Thyroid gland (tissue), 4 donors: ENCODE measurements at regions not wholly inside any gene's neighbourhood (a gene's known extent, or its start where the extent isn't known, plus 50 kb on each side); places are given as distances from the start of the nearest gene placed in this dataset.

Experiments
- DNase-seq, 2 donors: peaks; one replicate each; pipeline ENCODE4 v3.0.0-alpha.2; 2019
- H3K27ac ChIP-seq, 3 donors: fragments of 200-600 bp; sonication (generic); 1 replicate in 2 of 3; 2 replicates in 1 of 3; pipeline ENCODE4 v1.5.1; 2016 to 2019; ENCODE audit warnings: mild to moderate bottlenecking in 1 of 3, moderate library complexity in 1 of 3
- H3K27me3 ChIP-seq: fragments of 200-600 bp; sonication (generic); one replicate; pipeline ENCODE4 v1.5.1; 2019
- H3K36me3 ChIP-seq, 2 donors: fragments of 200-600 bp; sonication (generic); one replicate each; pipeline ENCODE4 v1.5.1; 2016 to 2019
- H3K4me1 ChIP-seq, 2 donors: fragments of 200-600 bp; sonication (generic); one replicate each; pipeline ENCODE4 v1.5.1; 2017 to 2019
- H3K4me3 ChIP-seq, 3 donors: fragments of 200-600 bp; sonication (generic); replicated peaks in 1 of 3; 1 replicate in 2 of 3; 2 replicates in 1 of 3; pipeline ENCODE4 v1.5.1; 2016; ENCODE audit warnings: mild to moderate bottlenecking in 1 of 3
- H3K9me3 ChIP-seq: fragments of 200-600 bp; sonication (generic); one replicate; pipeline ENCODE4 v1.5.1; 2017
- POLR2A ChIP-seq, 2 donors: fragments of 450-650 bp; IDR thresholded peaks; one replicate each; pipeline ENCODE4 v1.6.1; 2017; ENCODE audit warnings: antibody characterized with exemption in 2 of 2, mild to moderate bottlenecking in 2 of 2, moderate library complexity in 1 of 2
- WGBS, 2 donors: methylation state at CpG; one replicate each; pipeline ENCODE4 v1.1.5; 2017; 5-methylcytosine and 5-hydroxymethylcytosine counted together
- intact Hi-C: fragments of 100-400 bp; cut with DNase I; formaldehyde crosslinking; loops from one replicate; pipeline ENCODE4 v1.15.1; 2023
- TF ChIP-seq, protein P1 (sequence below), 6 experiments: fragments of 200-600 bp in 3 of 6; fragments of 450-650 bp in 3 of 6; sonication (generic) in 3 of 6; IDR thresholded peaks; one replicate each; pipeline ENCODE4 v1.5.1; 2016 to 2019; ENCODE audit warnings: antibody characterized with exemption in 6 of 6, mild to moderate bottlenecking in 2 of 6, inconsistent platforms in 1 of 6, moderate library complexity in 1 of 6

DNA sequence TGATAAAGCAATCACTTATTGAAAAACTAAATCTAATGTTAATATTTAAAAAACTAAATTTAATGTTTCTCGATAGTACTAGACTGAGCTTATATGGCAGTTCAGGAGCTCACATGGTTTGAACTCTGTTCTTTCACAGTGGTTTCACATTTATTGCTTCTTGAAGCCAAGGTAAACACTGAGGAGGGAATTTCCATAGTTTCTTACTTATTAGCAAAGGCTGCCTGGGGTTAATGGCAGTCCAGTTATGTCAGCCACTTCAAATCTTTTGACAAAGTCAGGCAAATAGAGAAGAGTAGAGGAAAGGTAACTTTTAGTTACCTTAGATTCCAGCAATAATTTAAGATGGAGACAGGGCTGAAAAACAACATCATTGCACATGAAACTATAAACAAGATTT lies 831.5 kb downstream of the ROBO2 start:
- no peaks in the 10 kb centered on the region for H3K9me3 ChIP-seq
- no peaks in the 10 kb centered on the region for H3K36me3 ChIP-seq
- TF ChIP-seq POLR2A (IDR thresholded peaks at IDR 0.05) = no peak
- TF ChIP-seq, protein P1, sequence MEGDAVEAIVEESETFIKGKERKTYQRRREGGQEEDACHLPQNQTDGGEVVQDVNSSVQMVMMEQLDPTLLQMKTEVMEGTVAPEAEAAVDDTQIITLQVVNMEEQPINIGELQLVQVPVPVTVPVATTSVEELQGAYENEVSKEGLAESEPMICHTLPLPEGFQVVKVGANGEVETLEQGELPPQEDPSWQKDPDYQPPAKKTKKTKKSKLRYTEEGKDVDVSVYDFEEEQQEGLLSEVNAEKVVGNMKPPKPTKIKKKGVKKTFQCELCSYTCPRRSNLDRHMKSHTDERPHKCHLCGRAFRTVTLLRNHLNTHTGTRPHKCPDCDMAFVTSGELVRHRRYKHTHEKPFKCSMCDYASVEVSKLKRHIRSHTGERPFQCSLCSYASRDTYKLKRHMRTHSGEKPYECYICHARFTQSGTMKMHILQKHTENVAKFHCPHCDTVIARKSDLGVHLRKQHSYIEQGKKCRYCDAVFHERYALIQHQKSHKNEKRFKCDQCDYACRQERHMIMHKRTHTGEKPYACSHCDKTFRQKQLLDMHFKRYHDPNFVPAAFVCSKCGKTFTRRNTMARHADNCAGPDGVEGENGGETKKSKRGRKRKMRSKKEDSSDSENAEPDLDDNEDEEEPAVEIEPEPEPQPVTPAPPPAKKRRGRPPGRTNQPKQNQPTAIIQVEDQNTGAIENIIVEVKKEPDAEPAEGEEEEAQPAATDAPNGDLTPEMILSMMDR (IDR thresholded peaks at IDR 0.05) = no peak
- H3K27ac ChIP-seq = no peak overlapping the region
- no peaks in the 10 kb centered on the region for H3K4me1 ChIP-seq
- H3K27me3 ChIP-seq = no peaks in the 10 kb centered on the region
- intact Hi-C loops = no loop called here
- H3K4me3 ChIP-seq = no peak overlapping the region
- DNase-seq = no peak
- 96 to 100% methylated on average over 1 of the region's 1 CpG for WGBS, 2 donors

DNA sequence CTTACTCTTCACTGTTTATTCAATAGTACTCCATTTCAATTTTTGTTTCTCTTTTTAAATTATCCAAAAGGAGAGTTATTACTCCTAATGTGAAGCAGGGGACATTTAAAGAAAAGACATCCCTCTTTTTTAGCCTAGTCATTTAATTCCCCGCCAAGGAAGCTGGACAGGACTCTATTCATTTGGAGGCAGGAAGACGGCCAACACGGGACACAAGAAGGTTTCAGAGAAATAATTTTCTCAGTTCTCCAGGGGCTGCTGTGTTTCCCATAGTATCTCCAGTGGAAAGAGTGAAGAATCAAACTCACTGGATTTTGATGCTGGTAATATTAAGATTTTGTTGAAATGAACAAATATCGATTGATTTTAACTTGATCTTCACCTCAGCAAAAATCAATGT lies 833.7 kb downstream of the ROBO2 start:
- TF ChIP-seq, protein P1 (IDR thresholded peaks at IDR 0.05) = no peak
- no peak for TF ChIP-seq POLR2A (IDR thresholded peaks at IDR 0.05)
- intact Hi-C loops = no loop called here
- no peak overlapping the region for H3K4me3 ChIP-seq
- no peaks in the 10 kb centered on the region for H3K36me3 ChIP-seq
- WGBS, 2 donors = 76 to 78% methylated on average over 4 of the region's 4 CpGs
- no peak overlapping the region for H3K27ac ChIP-seq
- no peaks in the 10 kb centered on the region for H3K27me3 ChIP-seq
- no peaks in the 10 kb centered on the region for H3K4me1 ChIP-seq
- H3K9me3 ChIP-seq = no peaks in the 10 kb centered on the region
- DNase-seq = no peak

DNA sequence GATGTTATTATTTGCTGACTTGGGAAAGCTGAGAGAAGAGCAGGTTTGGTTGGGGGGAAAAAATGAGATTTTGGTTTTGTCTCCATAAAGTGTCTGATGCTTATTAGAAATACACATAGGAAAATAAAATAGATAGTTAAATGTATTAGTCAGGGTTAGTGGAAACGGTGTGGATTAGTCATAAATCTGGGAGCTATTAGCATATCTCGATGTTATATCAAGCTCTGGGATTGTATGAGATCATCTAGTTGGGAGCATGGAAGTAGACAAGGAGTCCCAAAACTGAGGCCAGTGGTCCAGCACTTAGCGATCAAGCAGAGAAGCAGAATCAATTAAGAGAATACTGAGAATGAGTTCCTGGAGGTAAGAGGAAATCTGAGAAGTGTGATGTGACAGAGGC lies 845.5 kb downstream of the ROBO2 start:
- WGBS, 2 donors = 88 to 91% methylated on average over 3 of the region's 3 CpGs
- DNase-seq = no peak
- Histone ChIP-seq H3K27ac (no peak overlapping the region), H3K4me3 (no peak overlapping the region), H3K36me3 (no peaks in the 10 kb centered on the region), H3K4me1 (no peaks in the 10 kb centered on the region), H3K27me3 (no peaks in the 10 kb centered on the region), H3K9me3 (no peaks in the 10 kb centered on the region)
- TF ChIP-seq POLR2A (IDR thresholded peaks at IDR 0.05) = no peak
- TF ChIP-seq, protein P1 (IDR thresholded peaks at IDR 0.05) = no peak
- intact Hi-C loops = no loop called here

DNA sequence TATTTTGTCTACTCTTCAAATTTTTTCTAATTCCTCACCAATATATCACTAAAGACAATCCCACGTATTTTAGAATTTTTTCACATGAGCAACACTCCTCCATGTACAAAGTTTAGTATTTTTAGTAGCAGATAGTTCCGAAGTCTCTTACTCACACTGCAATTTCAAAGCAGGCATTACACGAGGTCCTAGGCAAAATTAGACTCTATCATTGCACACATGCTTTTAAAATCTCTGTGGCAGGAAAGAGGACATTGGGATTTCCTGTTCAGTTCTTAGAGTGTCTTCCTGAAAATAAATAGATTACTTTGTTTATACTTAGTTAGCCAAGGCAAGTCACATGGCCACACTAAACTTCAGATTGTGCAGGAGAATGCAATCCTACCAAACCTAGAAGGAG lies 847.7 kb downstream of the ROBO2 start:
- Histone ChIP-seq H3K27me3 (no peaks in the 10 kb centered on the region), H3K9me3 (no peaks in the 10 kb centered on the region), H3K27ac (no peak overlapping the region), H3K36me3 (no peaks in the 10 kb centered on the region), H3K4me3 (no peak overlapping the region), H3K4me1 (no peaks in the 10 kb centered on the region)
- no peak for DNase-seq
- intact Hi-C loops = no loop called here
- WGBS, 2 donors = 68 to 72% methylated on average over 3 of the region's 3 CpGs
- TF ChIP-seq, protein P1 (IDR thresholded peaks at IDR 0.05) = no peak
- TF ChIP-seq POLR2A (IDR thresholded peaks at IDR 0.05) = no peak

DNA sequence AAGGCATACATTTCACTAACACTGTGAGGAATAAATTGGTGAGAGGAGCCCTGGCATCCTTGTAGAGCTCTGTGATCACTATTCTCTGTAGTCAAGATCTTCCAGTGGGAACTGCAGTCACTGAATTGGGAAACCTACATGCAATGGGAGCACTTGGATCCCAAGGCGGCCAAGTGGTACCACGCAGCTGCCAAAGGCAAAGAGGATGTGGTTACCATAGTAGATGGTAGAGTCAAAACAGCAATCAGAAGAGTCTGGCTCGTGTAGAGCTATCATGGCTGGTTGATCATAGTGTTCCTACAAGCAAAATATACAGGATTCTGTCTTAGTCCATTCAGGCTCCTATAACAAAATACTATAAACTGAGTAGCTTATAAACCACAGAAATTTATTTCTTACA lies 849.7 kb downstream of the ROBO2 start:
- Histone ChIP-seq H3K27me3 (no peaks in the 10 kb centered on the region), H3K9me3 (no peaks in the 10 kb centered on the region), H3K36me3 (no peaks in the 10 kb centered on the region), H3K4me1 (no peaks in the 10 kb centered on the region), H3K4me3 (no peak overlapping the region), H3K27ac (no peak overlapping the region)
- intact Hi-C loops = no loop called here
- TF ChIP-seq, protein P1 (IDR thresholded peaks at IDR 0.05) = no peak
- no peak for TF ChIP-seq POLR2A (IDR thresholded peaks at IDR 0.05)
- 88 to 95% methylated on average over 3 of the region's 3 CpGs for WGBS, 2 donors
- no peak for DNase-seq
